Central memory CD8-positive, alpha-beta T cell (primary cell): ENCODE measurements at regions not wholly inside any gene's neighbourhood (a gene's known extent, or its start where the extent isn't known, plus 50 kb on each side); places are given as distances from the start of the nearest gene placed in this dataset.

Source experiments
- ATAC-seq: fragments of 150-1000 bp; cut with Tn5 transposase; replicated peaks from 2 replicates; pipeline ENCODE4 v1.10.0; 2022; ENCODE audit warnings: mild to moderate bottlenecking, moderate FRiP score, moderate number of reproducible peaks; ENCODE audit not compliant: poor library complexity, severe bottlenecking; ENCODE audit errors: extremely low read depth
- DNase-seq, 2 donors: peaks; one replicate each; pipeline ENCODE4 v3.0.0; 2021; ENCODE audit warnings: low spot score in 2 of 2
- H3K27ac Mint-ChIP-seq: one replicate; pipeline ENCODE4 v1.8.0; 2022; ENCODE audit warnings: low read depth, mild to moderate bottlenecking, moderate library complexity, mixed read lengths
- H3K27me3 Mint-ChIP-seq: one replicate; pipeline ENCODE4 v1.8.0; 2022; ENCODE audit warnings: mixed read lengths
- H3K36me3 Mint-ChIP-seq: one replicate; pipeline ENCODE4 v1.8.0; 2022; ENCODE audit warnings: mild to moderate bottlenecking, moderate library complexity, mixed read lengths; ENCODE audit not compliant: insufficient read depth
- H3K4me1 Mint-ChIP-seq: one replicate; pipeline ENCODE4 v1.8.0; 2022; ENCODE audit warnings: mixed read lengths
- H3K4me3 Mint-ChIP-seq: one replicate; pipeline ENCODE4 v1.8.0; 2022; ENCODE audit warnings: mild to moderate bottlenecking, moderate library complexity, mixed read lengths
- H3K9me3 Mint-ChIP-seq: one replicate; pipeline ENCODE4 v1.8.0; 2022; ENCODE audit warnings: mixed read lengths

DNA sequence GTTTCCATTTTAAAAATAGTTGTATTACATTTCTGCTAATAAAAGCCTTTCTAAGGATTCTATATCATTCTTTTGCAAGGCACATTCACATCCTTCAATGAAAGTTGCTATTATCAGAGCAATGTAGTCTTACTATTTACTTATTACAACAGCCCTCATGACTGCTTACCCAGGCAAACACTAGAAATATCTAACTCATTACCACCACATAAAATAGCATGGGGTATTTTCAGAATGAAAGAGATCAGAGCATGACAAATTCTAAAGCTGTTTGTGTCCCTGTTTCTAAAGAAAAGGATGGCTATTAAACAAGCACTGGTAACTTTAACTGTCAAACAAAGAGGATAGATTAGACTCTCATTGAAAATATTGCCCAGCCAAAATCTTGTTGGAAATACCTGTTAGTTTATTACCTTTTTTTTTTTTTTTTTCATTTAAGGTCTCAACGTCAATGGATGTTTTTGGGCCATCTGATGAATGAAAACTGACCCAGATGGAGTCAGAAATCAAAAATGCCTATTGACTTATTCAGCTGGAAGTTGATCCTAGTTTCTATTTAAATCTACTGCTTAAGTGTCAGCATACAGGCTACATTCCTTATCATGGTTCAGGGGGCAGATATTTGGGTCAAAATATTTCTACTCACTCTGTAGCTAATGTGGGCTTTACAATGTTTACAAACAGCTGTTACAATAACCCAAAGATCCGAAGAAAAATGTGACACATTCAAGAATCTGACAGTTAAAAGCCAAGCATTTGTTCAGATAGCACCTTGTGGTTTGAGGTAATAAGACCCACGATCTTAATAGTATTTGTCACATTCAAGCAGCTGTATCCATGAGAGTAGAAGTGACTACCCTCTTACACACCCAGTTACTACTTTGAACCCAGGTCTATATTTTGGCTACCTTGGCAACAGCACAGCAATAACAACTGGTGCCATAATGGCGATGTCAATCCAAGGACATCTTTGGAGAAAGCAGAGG, 554.8 kb upstream of the MEF2C start:
- no peak overlapping the region for H3K4me3 Mint-ChIP-seq
- peaks cover 6% of the 10 kb centered on the region for H3K9me3 Mint-ChIP-seq
- DNase-seq (no peak), ATAC-seq (no peak)
- no peaks in the 10 kb centered on the region for H3K27me3 Mint-ChIP-seq
- H3K27ac Mint-ChIP-seq: no peak overlapping the region
- H3K4me1 Mint-ChIP-seq: no peaks in the 10 kb centered on the region
- no peaks in the 10 kb centered on the region for H3K36me3 Mint-ChIP-seq

DNA sequence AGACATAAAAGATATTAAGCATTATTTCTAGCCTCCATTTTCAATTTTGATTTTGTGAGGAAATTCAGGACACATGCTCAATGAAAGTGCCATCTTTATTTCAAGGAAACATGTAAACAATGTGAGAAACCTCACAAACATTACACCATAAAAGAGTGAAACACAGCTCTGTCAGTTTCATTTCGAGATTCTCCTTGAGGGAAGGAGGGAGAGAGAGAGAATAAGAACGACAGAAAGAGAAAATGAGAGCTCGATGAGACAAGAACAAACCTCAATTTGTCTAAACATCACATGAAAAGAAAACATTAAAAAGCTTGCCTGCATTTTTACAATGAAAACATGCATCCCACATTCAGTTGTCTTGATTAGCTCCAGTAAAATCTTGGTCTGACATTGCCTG, 553.5 kb upstream of the MEF2C start:
- DNase-seq (no peak), ATAC-seq (no peak)
- Mint-ChIP-seq H3K4me3 (no peak overlapping the region), H3K9me3 (peaks cover 6% of the 10 kb centered on the region), H3K36me3 (no peaks in the 10 kb centered on the region), H3K27ac (no peak overlapping the region), H3K27me3 (no peaks in the 10 kb centered on the region), H3K4me1 (no peaks in the 10 kb centered on the region)

DNA sequence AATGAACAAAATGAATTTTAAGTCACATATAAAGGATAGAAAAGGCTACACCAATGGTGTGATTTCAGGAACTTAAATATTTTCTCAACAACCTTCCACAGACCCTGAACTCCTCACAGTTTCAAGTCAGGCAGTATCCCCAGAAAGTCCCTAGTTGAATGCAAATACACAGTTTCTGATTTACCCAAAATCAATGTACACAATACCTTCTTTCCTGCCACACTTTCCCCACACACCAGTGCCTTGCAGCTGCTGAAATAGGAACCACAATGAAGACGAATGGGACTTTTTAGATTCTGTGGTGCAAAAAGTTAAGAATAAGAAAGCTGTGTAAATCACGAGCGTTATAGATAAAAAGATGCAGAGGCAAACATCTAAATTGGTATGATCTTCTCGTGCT, 552.4 kb upstream of the MEF2C start:
- peaks cover 6% of the 10 kb centered on the region for H3K9me3 Mint-ChIP-seq
- no peaks in the 10 kb centered on the region for H3K4me1 Mint-ChIP-seq
- H3K36me3 Mint-ChIP-seq: no peaks in the 10 kb centered on the region
- no peak for ATAC-seq
- no peak for DNase-seq
- no peak overlapping the region for H3K27ac Mint-ChIP-seq
- no peak overlapping the region for H3K4me3 Mint-ChIP-seq
- no peaks in the 10 kb centered on the region for H3K27me3 Mint-ChIP-seq

DNA sequence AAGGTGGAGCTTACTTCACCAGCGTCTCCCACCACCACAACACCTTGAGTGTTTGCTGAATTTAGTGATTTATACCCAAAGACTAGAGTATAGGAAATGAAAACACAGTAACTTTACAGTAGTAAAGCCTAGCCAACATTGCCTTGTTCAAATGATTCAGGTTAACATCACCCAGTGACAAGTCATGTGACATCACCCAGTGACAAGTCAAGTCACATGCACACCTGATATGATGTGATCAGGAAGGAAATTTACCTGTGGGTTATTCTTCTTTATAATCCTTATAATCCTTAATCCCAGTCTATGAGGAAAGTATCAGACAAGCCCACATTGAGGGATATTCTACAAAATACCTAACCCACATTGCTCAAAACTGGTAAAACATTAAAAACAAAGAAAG, 545.6 kb upstream of the MEF2C start:
- DNase-seq: no peak
- ATAC-seq: no peak
- no peaks in the 10 kb centered on the region for H3K27me3 Mint-ChIP-seq
- peaks cover 6% of the 10 kb centered on the region for H3K9me3 Mint-ChIP-seq
- H3K27ac Mint-ChIP-seq: no peak overlapping the region
- no peak overlapping the region for H3K4me3 Mint-ChIP-seq
- H3K36me3 Mint-ChIP-seq: no peaks in the 10 kb centered on the region
- no peaks in the 10 kb centered on the region for H3K4me1 Mint-ChIP-seq

DNA sequence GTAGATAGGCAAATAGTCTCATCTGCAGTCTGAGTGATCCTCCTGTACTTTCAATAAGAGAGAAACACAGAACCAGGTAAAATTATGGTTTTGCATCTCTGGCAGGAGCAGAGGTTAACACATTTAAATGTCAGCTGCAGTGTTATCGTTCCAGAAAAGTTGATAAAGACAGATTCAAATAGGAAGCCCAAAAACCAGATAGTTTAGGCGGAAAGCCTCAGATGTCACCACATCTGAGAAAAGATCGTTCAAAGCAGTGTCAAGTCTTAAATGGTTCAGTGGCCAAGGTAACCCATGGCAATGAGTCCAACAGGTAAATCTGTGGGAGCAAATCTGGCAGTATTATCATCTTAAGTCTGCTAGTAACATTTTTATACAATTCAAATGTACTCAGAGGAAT, 542.1 kb upstream of the MEF2C start:
- no peaks in the 10 kb centered on the region for H3K4me1 Mint-ChIP-seq
- no peaks in the 10 kb centered on the region for H3K36me3 Mint-ChIP-seq
- no peak overlapping the region for H3K4me3 Mint-ChIP-seq
- H3K27me3 Mint-ChIP-seq: no peaks in the 10 kb centered on the region
- no peak overlapping the region for H3K27ac Mint-ChIP-seq
- DNase-seq (no peak), ATAC-seq (no peak)
- H3K9me3 Mint-ChIP-seq: no peaks in the 10 kb centered on the region

DNA sequence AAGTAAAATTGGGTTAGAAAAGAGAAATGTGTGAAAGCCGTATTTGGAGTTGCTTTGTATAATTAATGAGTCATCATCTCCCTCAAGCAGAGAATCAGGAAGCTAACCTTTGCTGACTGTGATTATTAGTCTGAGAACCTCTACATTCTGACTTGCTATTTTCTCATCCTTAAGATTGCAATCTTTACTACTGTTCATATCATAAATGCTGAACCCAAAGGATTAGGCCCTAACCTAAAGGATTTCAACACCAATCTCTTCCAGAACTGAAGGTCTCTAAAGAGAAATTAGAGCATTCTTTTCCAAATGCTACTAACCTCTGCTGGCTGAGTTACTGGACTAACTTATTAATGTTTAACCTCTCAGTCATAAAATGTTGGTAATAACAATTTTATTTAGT, 538.1 kb upstream of the MEF2C start:
- no peak overlapping the region for H3K27ac Mint-ChIP-seq
- no peaks in the 10 kb centered on the region for H3K27me3 Mint-ChIP-seq
- no peak for ATAC-seq
- DNase-seq: no peak
- H3K36me3 Mint-ChIP-seq: no peaks in the 10 kb centered on the region
- H3K4me1 Mint-ChIP-seq: no peaks in the 10 kb centered on the region
- H3K4me3 Mint-ChIP-seq: no peak overlapping the region
- peaks cover 18% of the 10 kb centered on the region for H3K9me3 Mint-ChIP-seq

DNA sequence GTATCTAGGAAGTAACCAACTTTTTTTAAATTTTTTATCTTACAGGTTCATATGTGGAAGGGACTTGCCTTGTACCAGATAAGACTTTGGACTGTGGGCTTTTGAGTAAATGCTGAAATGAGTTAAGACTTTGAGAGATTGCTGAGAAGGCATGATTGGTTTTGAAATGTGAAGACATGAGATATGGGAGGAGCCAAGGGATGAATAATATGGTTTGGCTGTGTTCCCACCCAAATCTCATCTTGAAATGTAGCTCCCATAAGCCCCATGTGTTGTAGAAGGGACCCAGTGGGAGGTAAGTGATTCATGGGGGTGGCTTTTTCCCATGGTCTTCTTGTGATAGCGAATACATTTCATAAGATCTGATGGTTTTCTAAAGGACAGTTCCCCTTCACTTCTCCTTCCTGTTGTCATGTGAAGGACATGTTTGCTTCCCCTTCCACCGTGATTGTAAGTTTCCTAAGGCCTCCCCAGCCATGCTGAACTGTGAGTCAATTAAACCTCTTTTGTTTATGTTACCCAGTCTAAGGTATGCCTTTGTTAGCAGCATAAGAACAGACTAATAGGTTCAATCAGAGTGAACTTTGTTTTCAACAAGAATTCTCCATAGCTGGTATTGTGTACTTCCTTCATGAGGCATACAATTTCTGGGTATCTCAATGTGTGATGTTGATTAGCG, 535.6 kb upstream of the MEF2C start:
- no peak overlapping the region for H3K27ac Mint-ChIP-seq
- no peak for ATAC-seq
- H3K4me1 Mint-ChIP-seq: no peaks in the 10 kb centered on the region
- H3K27me3 Mint-ChIP-seq: no peaks in the 10 kb centered on the region
- DNase-seq: no peak
- no peaks in the 10 kb centered on the region for H3K36me3 Mint-ChIP-seq
- no peak overlapping the region for H3K4me3 Mint-ChIP-seq
- H3K9me3 Mint-ChIP-seq: peaks cover 26% of the 10 kb centered on the region

DNA sequence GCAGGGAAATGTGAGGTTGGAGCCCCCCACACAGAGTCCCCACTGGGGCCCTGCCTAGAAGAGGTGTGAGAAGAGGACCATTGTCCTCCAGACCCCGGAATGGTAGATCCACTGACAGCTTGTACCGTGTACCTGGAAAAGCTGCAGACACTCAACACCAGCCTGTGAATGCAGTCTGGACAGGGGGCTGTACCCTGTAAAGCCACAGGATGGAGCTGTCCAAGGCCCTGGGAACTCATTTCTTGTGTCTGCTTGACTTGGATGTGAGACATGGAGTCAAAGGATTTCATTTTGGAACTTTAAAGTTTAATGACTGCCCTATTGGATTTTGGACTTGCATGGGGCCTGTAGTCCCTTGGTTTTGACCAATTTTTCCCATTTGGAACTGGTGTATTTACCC, 535.0 kb upstream of the MEF2C start:
- no peak overlapping the region for H3K4me3 Mint-ChIP-seq
- H3K4me1 Mint-ChIP-seq: no peaks in the 10 kb centered on the region
- H3K27ac Mint-ChIP-seq: no peak overlapping the region
- DNase-seq (no peak), ATAC-seq (no peak)
- H3K36me3 Mint-ChIP-seq: no peaks in the 10 kb centered on the region
- no peaks in the 10 kb centered on the region for H3K27me3 Mint-ChIP-seq
- peaks cover 30% of the 10 kb centered on the region for H3K9me3 Mint-ChIP-seq

DNA sequence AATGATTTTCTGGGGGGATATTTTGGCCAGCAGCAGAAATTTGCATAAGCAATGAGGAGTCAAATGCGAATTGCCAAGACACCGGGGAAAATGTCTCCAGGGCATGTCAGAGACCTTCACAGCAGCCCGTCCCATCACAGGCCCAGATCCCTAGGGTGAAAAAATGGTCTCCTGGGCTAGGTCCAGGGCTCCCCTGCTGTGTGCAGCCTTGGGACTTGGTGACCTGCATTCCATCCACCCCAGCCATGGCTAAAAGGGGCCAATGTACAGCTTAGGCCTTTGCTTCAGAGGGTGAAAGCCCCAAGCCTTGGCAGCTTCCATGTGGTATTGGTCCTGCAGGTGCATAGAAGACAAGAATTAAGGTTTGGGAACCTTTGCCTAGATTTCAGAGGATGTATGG, 534.5 kb upstream of the MEF2C start:
- H3K27ac Mint-ChIP-seq: no peak overlapping the region
- DNase-seq (no peak), ATAC-seq (no peak)
- H3K9me3 Mint-ChIP-seq: peaks cover 34% of the 10 kb centered on the region
- H3K4me1 Mint-ChIP-seq: no peaks in the 10 kb centered on the region
- no peak overlapping the region for H3K4me3 Mint-ChIP-seq
- H3K27me3 Mint-ChIP-seq: no peaks in the 10 kb centered on the region
- H3K36me3 Mint-ChIP-seq: no peaks in the 10 kb centered on the region

DNA sequence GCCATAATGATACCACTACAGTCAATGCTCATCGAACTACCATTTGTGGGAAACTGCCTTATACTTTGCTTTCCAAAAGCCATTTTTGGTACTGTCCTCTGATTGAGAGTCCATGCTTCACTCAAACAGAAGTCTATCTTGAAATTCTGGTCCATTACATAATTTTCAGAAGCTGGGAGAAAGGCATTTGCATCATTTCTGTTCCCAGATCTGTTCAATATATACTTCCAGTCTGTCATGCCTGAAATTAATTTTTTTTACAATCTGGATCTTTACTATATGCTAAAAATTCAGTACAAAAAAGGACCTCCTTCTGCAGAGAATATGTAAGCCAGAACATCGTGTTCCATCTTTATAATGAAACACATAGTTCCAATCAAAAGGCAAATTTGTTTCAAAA, 528.9 kb upstream of the MEF2C start:
- Mint-ChIP-seq H3K36me3 (no peaks in the 10 kb centered on the region), H3K4me3 (no peak overlapping the region), H3K27me3 (no peaks in the 10 kb centered on the region), H3K9me3 (peaks cover 23% of the 10 kb centered on the region), H3K27ac (no peak overlapping the region), H3K4me1 (no peaks in the 10 kb centered on the region)
- DNase-seq (no peak), ATAC-seq (no peak)

DNA sequence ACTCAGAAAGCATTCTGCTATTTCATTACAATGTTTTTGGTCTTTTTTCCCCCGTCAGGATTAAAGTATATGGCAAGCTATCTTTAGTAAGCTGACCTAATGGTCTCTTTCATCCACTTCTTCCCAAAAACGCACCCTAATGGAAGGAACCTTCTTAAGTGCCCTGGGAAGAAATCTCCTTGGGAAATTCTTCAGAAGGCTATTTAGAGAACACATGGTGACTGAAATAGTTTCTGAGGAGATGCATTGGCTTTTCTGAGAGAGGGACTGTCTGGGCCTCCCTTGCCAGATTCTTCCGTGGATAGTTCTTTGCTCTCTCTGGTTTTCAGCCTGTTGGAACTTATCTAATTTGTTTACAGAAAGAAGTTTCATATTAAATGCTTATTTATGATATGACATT, 524.1 kb upstream of the MEF2C start:
- peaks cover 5% of the 10 kb centered on the region for H3K9me3 Mint-ChIP-seq
- DNase-seq: no peak
- H3K27me3 Mint-ChIP-seq: no peaks in the 10 kb centered on the region
- no peaks in the 10 kb centered on the region for H3K36me3 Mint-ChIP-seq
- H3K27ac Mint-ChIP-seq: no peak overlapping the region
- no peaks in the 10 kb centered on the region for H3K4me1 Mint-ChIP-seq
- no peak for ATAC-seq
- no peak overlapping the region for H3K4me3 Mint-ChIP-seq

DNA sequence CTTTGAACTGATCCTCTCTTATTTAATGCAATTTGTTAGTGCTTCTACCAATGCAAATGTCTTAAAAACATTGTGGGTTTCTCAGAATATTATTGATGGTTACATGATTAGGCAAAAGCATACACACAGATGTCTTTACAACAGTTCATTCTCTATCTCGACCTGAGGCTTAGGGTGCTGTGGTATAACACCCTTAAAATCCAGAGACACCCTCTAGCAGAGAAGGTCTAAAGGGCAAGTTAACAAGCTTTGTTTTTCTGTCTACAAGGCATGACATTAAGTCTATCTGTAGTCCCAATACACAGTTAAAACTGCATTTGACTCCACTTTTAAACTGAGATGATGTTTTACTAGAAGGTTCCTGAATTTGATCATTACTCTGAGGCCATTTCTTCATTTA, 518.7 kb upstream of the MEF2C start:
- DNase-seq (no peak), ATAC-seq (no peak)
- Mint-ChIP-seq H3K4me1 (no peaks in the 10 kb centered on the region), H3K4me3 (no peak overlapping the region), H3K27ac (no peak overlapping the region), H3K9me3 (peaks cover 15% of the 10 kb centered on the region), H3K36me3 (no peaks in the 10 kb centered on the region), H3K27me3 (no peaks in the 10 kb centered on the region)

DNA sequence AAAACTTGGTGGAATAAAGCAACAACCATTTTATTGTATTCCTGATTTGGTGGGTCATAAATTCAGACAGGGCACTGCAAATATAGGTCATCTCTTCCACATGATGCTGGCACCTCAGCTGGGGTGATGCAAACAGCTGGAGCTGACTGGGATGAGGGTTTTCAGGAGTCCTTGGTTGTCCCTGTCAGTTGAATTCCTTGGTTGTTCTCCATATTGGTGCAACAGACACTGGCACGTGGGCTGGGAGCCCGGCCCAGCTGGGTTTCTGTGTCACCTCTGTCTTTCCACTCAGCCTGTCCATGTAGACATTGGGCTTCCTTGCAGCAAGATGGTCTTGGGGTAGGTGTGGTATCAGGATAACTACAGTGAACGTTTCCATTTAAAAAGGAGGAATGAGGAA, 518.0 kb upstream of the MEF2C start:
- Mint-ChIP-seq H3K4me3 (no peak overlapping the region), H3K4me1 (peaks cover 1% of the 10 kb centered on the region)

More for the DNA sequence above, 518.0 kb upstream of the MEF2C start:
- H3K9me3 Mint-ChIP-seq: peaks cover 18% of the 10 kb centered on the region
- no peaks in the 10 kb centered on the region for H3K27me3 Mint-ChIP-seq
- H3K27ac Mint-ChIP-seq: no peak overlapping the region
- ATAC-seq (no peak), DNase-seq (no peak)
- no peaks in the 10 kb centered on the region for H3K36me3 Mint-ChIP-seq
